Breast epithelium (tissue), 4 donors: ENCODE measurements at regions not wholly inside any gene's neighbourhood (a gene's known extent, or its start where the extent isn't known, plus 50 kb on each side); places are given as distances from the start of the nearest gene placed in this dataset.

Experiments used
- DNase-seq, 2 donors: peaks; one replicate each; pipeline ENCODE4 v3.0.0-alpha.2; 2019; ENCODE audit warnings: low spot score in 2 of 2
- H3K27ac ChIP-seq, 2 donors: fragments of 200-600 bp; sonication (generic) in 1 of 2; one replicate each; pipeline ENCODE4 v1.5.1; 2016 to 2019; ENCODE audit warnings: mild to moderate bottlenecking in 1 of 2
- H3K27me3 ChIP-seq, 2 donors: fragments of 200-600 bp; sonication (generic) in 1 of 2; one replicate each; pipeline versions ENCODE4 v1.5.1 to v1.6.0; 2017 to 2019; ENCODE audit warnings: control low read depth in 1 of 2, mild to moderate bottlenecking in 1 of 2
- H3K36me3 ChIP-seq: fragments of 200-600 bp; one replicate; pipeline ENCODE4 v1.5.1; 2019
- H3K4me1 ChIP-seq, 2 donors: fragments of 200-600 bp; sonication (generic); one replicate each; pipeline ENCODE4 v1.5.1; 2016 to 2019; ENCODE audit warnings: control low read depth in 1 of 2
- H3K4me3 ChIP-seq, 3 donors: fragments of 200-600 bp; sonication (generic); 1 replicate in 2 of 3; 2 replicates in 1 of 3; pipeline ENCODE4 v1.5.1; 2016 to 2019; ENCODE audit warnings: mild to moderate bottlenecking in 3 of 3, moderate library complexity in 2 of 3
- H3K9me3 ChIP-seq, 2 donors: fragments of 200-600 bp; sonication (generic) in 1 of 2; one replicate each; pipeline ENCODE4 v1.5.1; 2016 to 2019; ENCODE audit warnings: control low read depth in 1 of 2
- CTCF ChIP-seq, 3 donors: fragments of 450-650 bp; IDR thresholded peaks; one replicate each; pipeline ENCODE4 v1.5.1; 2016 to 2017; ENCODE audit warnings: antibody characterized with exemption in 3 of 3, mild to moderate bottlenecking in 3 of 3, moderate library complexity in 3 of 3
- POLR2A ChIP-seq: fragments of 450-650 bp; IDR thresholded peaks from one replicate; pipeline ENCODE4 v1.6.1; 2016; ENCODE audit warnings: antibody characterized with exemption, mild to moderate bottlenecking, moderate library complexity
- POLR2AphosphoS5 ChIP-seq, 3 donors: sonication (generic); formaldehyde crosslinking; IDR thresholded peaks; one replicate each; pipeline ENCODE4 v1.6.1; 2017; ENCODE audit warnings: antibody characterized with exemption in 3 of 3
- intact Hi-C: fragments of 100-400 bp; cut with DNase I; formaldehyde crosslinking; loops from one replicate; pipeline ENCODE4 v1.15.1; 2023; ENCODE audit warnings: low total_unique reads

- intact Hi-C loops, result no loop called here
- TF ChIP-seq POLR2A (no peak), POLR2AphosphoS5 (IDR thresholded peaks at IDR 0.05) (no peak), CTCF (IDR thresholded peaks at IDR 0.05) (no peak)
- Histone ChIP-seq H3K27ac (no peak overlapping the region), H3K4me3 (no peak overlapping the region), H3K4me1 (no peaks in the 10 kb centered on the region), H3K36me3 (no peaks in the 10 kb centered on the region), H3K27me3 (no peaks in the 10 kb centered on the region), H3K9me3 (no peaks in the 10 kb centered on the region)
- no peak for DNase-seq
These were observed 77.4 kb upstream of the NSMCE3 start for GRCh38 chr15:29346998-29347397.

GRCh38 chr15:29345549-29346525 is 76.2 kb upstream of the NSMCE3 start:
- Histone ChIP-seq H3K4me3 (no peak overlapping the region), H3K27me3 (no peaks in the 10 kb centered on the region), H3K4me1 (no peaks in the 10 kb centered on the region), H3K27ac (no peak overlapping the region), H3K36me3 (no peaks in the 10 kb centered on the region), H3K9me3 (no peaks in the 10 kb centered on the region)
- intact Hi-C loops, result no loop called here
- TF ChIP-seq CTCF (IDR thresholded peaks at IDR 0.05) (no peak), POLR2A (no peak), POLR2AphosphoS5 (IDR thresholded peaks at IDR 0.05) (no peak)
- DNase-seq, result no peak

- Histone ChIP-seq H3K4me3 (no peak overlapping the region), H3K36me3 (no peaks in the 10 kb centered on the region), H3K27me3 (no peaks in the 10 kb centered on the region), H3K27ac (no peak overlapping the region), H3K9me3 (no peaks in the 10 kb centered on the region), H3K4me1 (no peaks in the 10 kb centered on the region)
- DNase-seq, result no peak
- no peak for TF ChIP-seq POLR2AphosphoS5 (IDR thresholded peaks at IDR 0.05)
- TF ChIP-seq CTCF (IDR thresholded peaks at IDR 0.05), result no peak
- intact Hi-C loops, result no loop called here
These were observed 74.9 kb upstream of the NSMCE3 start for GRCh38 chr15:29344474-29344873.

DNA sequence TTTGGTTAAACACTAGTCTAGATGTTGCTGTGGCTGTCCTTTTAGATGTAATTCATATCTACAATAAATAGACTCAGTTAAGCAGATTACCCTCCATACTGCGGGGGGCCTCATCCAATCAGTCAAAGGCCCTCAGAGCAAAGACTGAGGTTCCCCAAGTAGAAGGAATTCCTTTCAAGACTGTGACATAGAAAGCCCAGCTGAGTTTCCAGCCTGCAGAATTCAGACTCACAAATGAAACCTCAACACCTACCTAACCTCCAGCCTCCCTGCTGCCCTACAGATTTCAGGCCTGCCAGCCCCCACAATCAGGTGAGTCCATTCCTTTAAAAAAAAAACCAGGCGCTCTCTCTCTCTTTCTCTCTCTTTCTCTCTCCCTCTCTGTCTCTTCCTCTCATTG is 73.6 kb upstream of the NSMCE3 start:
- TF ChIP-seq POLR2AphosphoS5 (IDR thresholded peaks at IDR 0.05), result no peak
- no peak for TF ChIP-seq POLR2A
- TF ChIP-seq CTCF (IDR thresholded peaks at IDR 0.05), result no peak
- H3K27ac ChIP-seq, result no peak overlapping the region
- H3K9me3 ChIP-seq, result no peaks in the 10 kb centered on the region
- no peak for DNase-seq
- H3K36me3 ChIP-seq, result no peaks in the 10 kb centered on the region
- no peaks in the 10 kb centered on the region for H3K27me3 ChIP-seq
- intact Hi-C loops, result no loop called here
- no peaks in the 10 kb centered on the region for H3K4me1 ChIP-seq
- H3K4me3 ChIP-seq, result no peak overlapping the region

DNA sequence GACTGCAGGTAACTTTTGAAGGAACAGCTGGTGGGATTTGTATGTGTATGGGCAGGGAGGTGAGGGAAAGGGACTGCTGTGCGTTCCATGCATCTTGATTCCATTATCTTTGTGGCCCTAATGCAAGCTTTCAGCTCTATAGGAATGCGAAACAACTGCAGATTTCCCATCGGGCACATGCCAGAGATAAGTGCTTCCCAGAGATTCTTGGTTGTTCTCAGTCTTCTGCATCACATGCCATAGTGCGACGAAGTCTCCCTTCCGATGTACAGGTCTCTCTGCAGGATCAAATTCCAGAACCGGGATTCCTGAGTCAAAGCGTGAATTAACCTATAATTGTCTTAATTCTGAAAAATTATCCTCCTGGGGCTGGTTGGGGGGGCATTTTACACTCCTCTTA is 72.6 kb upstream of the NSMCE3 start:
- H3K4me3 ChIP-seq, result no peak overlapping the region
- DNase-seq, result no peak
- no peak for TF ChIP-seq POLR2AphosphoS5 (IDR thresholded peaks at IDR 0.05)
- TF ChIP-seq POLR2A, result no peak
- no peak for TF ChIP-seq CTCF (IDR thresholded peaks at IDR 0.05)
- H3K27ac ChIP-seq, result no peak overlapping the region
- H3K9me3 ChIP-seq, result no peaks in the 10 kb centered on the region
- H3K36me3 ChIP-seq, result no peaks in the 10 kb centered on the region
- intact Hi-C loops, result no loop called here
- H3K27me3 ChIP-seq, result no peaks in the 10 kb centered on the region
- H3K4me1 ChIP-seq, result no peaks in the 10 kb centered on the region
